SK-N-SH (cell line): ENCODE measurements at regions not wholly inside any gene's neighbourhood (a gene's known extent, or its start where the extent isn't known, plus 50 kb on each side); places are given as distances from the start of the nearest gene placed in this dataset.

ENCODE experiments used
- CTCF ChIA-PET: fragments of 300-600, 350-600 bp; formaldehyde crosslinking; extraction: SDS; loops from one replicate; lab custom pipeline; 2021; lab: Yijun Ruan, JAX
- POLR2A ChIA-PET: fragments of 350-600 bp; sonication (Branson Sonifier 250); formaldehyde crosslinking; extraction: SDS; loops from one replicate; lab custom pipeline; 2020; ENCODE audit warnings: antibody characterized with exemption, inconsistent platforms; lab: Yijun Ruan, JAX
- DNase-seq: peaks from one replicate; pipeline ENCODE4 v3.0.0; 2012
- H2AFZ ChIP-seq: fragments of 200-600 bp; sonication (generic); 2 replicates; pipeline ENCODE4 v1.8.1; 2016; ENCODE audit warnings: antibody characterized with exemption, mild to moderate bottlenecking, low read depth
- H3F3A ChIP-seq: fragments of 200-600 bp; sonication (generic); replicated peaks from 2 replicates; pipeline ENCODE3; 2016; ENCODE audit warnings: antibody characterized with exemption, mild to moderate bottlenecking; ENCODE audit not compliant: insufficient read depth
- H3K27ac ChIP-seq, 2 experiments: fragments of 200-500 bp in 1 of 2; fragments of 200-600 bp in 1 of 2; sonication (Bioruptor generic) in 1 of 2; sonication (generic), shearing (Covaris generic) in 1 of 2; 2 replicates each; pipeline versions ENCODE4 v1.5.1 to v1.6.1; 2014 to 2016; ENCODE audit warnings: low read depth in 2 of 2, inconsistent platforms in 1 of 2, low read length in 1 of 2, mild to moderate bottlenecking in 1 of 2, mixed read lengths in 1 of 2
- H3K27me3 ChIP-seq: fragments of 200-600 bp; sonication (generic), shearing (Covaris generic); 2 replicates; pipeline ENCODE4 v1.6.1; 2016; ENCODE audit warnings: mixed run types; ENCODE audit not compliant: insufficient read depth
- H3K36me3 ChIP-seq, 2 experiments: fragments of 200-500 bp in 1 of 2; fragments of 200-600 bp in 1 of 2; sonication (Bioruptor generic) in 1 of 2; sonication (generic) in 1 of 2; replicated peaks in 1 of 2; 2 replicates each; pipeline versions ENCODE3 to v1.5.1; 2014 to 2016; ENCODE audit warnings: low read length in 1 of 2, mild to moderate bottlenecking in 1 of 2; ENCODE audit not compliant: insufficient read depth in 2 of 2, control insufficient read depth in 1 of 2
- H3K4me1 ChIP-seq, 2 experiments: fragments of 200-500 bp in 1 of 2; fragments of 200-600 bp in 1 of 2; sonication (Bioruptor generic) in 1 of 2; sonication (generic), shearing (Covaris generic) in 1 of 2; 2 replicates each; pipeline versions ENCODE4 v1.5.1 to v1.6.1; 2014 to 2016; ENCODE audit warnings: low read depth in 1 of 2, low read length in 1 of 2, mixed run types in 1 of 2; ENCODE audit not compliant: insufficient read depth in 2 of 2, control insufficient read depth in 1 of 2
- H3K4me2 ChIP-seq: fragments of 200-600 bp; sonication (generic), shearing (Covaris generic); 2 replicates; pipeline ENCODE4 v1.6.1; 2017; ENCODE audit warnings: mixed run types
- H3K4me3 ChIP-seq, 2 experiments: fragments of 200-500 bp in 1 of 2; fragments of 200-600 bp in 1 of 2; sonication (Bioruptor generic) in 1 of 2; sonication (generic), shearing (Covaris generic) in 1 of 2; 2 replicates each; pipeline versions ENCODE4 v1.5.1 to v1.8.1; 2014 to 2016; ENCODE audit warnings: low read depth in 2 of 2, inconsistent platforms in 1 of 2, low read length in 1 of 2, mild to moderate bottlenecking in 1 of 2, mixed read lengths in 1 of 2, moderate library complexity in 1 of 2
- H3K79me2 ChIP-seq: fragments of 200-600 bp; sonication (generic); 2 replicates; pipeline ENCODE4 v1.8.1; 2017; ENCODE audit warnings: mild to moderate bottlenecking; ENCODE audit not compliant: insufficient read depth
- H3K9ac ChIP-seq: fragments of 200-600 bp; sonication (generic); 2 replicates; pipeline ENCODE4 v1.6.1; 2017; ENCODE audit warnings: mixed run types
- H3K9me2 ChIP-seq: fragments of 200-600 bp; sonication (generic); 2 replicates; pipeline ENCODE4 v1.6.1; 2017; ENCODE audit warnings: mixed run types
- H3K9me3 ChIP-seq: fragments of 200-600 bp; sonication (generic); 2 replicates; pipeline ENCODE4 v1.6.1; 2017; ENCODE audit warnings: mixed run types, mild to moderate bottlenecking, moderate library complexity
- H4K20me1 ChIP-seq: fragments of 200-600 bp; sonication (generic); 2 replicates; pipeline ENCODE4 v1.6.1; 2017; ENCODE audit warnings: mild to moderate bottlenecking, mixed run types; ENCODE audit not compliant: insufficient read depth
- EP300 ChIP-seq, 2 experiments: IDR thresholded peaks; 2 replicates each; pipeline versions ENCODE4 v1.4.0 to v1.6.1; 2012; ENCODE audit warnings: borderline replicate concordance in 1 of 2, low read depth in 1 of 2, low read length in 1 of 2
- EZH2phosphoT487 ChIP-seq: fragments of 200-600 bp; sonication (generic); IDR thresholded peaks from 2 replicates; pipeline ENCODE4 v1.6.1; 2017; ENCODE audit warnings: low read depth, mixed run types, mild to moderate bottlenecking, antibody characterized with exemption, moderate library complexity, borderline replicate concordance
- FOSL2 ChIP-seq: IDR thresholded peaks from 2 replicates; pipeline ENCODE4 v1.4.0; 2012; ENCODE audit warnings: low read depth, mild to moderate bottlenecking, moderate library complexity, borderline replicate concordance
- GATA2 ChIP-seq: sonication (generic); formaldehyde crosslinking; IDR thresholded peaks from 2 replicates; pipeline ENCODE4 v1.5.0; 2020; ENCODE audit warnings: mild to moderate bottlenecking, missing genetic modification reagents
- MXI1 ChIP-seq: IDR thresholded peaks from 2 replicates; pipeline ENCODE4 v1.6.1; 2012; ENCODE audit warnings: mild to moderate bottlenecking, low read depth, low read length, improper control_type of control experiment
- PBX3 ChIP-seq: IDR thresholded peaks from 2 replicates; pipeline ENCODE4; 2012
- RAD21 ChIP-seq: IDR thresholded peaks from 2 replicates; pipeline ENCODE4 v1.6.1; 2012; ENCODE audit warnings: mild to moderate bottlenecking, low read length
- RCOR1 ChIP-seq: fragments of 150-350 bp; IDR thresholded peaks from 2 replicates; pipeline ENCODE4 v1.6.1; 2017; ENCODE audit warnings: antibody characterized with exemption, low read length
- REST ChIP-seq: IDR thresholded peaks from 2 replicates; pipeline ENCODE4 v1.6.1; 2012; ENCODE audit warnings: mild to moderate bottlenecking, low read depth, low read length, moderate library complexity
- TAF1 ChIP-seq: IDR thresholded peaks from 2 replicates; pipeline ENCODE4 v1.6.1; 2012; ENCODE audit warnings: low read depth, mild to moderate bottlenecking, low read length, moderate library complexity, borderline replicate concordance
- TCF12 ChIP-seq: IDR thresholded peaks from 2 replicates; pipeline ENCODE4 v1.4.0; 2012
- USF1 ChIP-seq: IDR thresholded peaks from 2 replicates; pipeline ENCODE4 v1.4.0; 2012; ENCODE audit warnings: low read depth, borderline replicate concordance
- WGBS: methylation state at CpG from one replicate; pipeline ENCODE4 v1.1.6; 2017; ENCODE audit warnings: low lambda C conversion rate; 5-methylcytosine and 5-hydroxymethylcytosine counted together
- TF ChIP-seq, protein P1 (sequence below): fragments of 150-350 bp; IDR thresholded peaks from 2 replicates; pipeline ENCODE4 v1.6.1; 2017; ENCODE audit warnings: antibody characterized with exemption, low read length, low read depth, borderline replicate concordance

GRCh38 chr6:51266604-51267003, 447.9 kb downstream of the TFAP2B start (continued):
- TF ChIP-seq, protein P1, sequence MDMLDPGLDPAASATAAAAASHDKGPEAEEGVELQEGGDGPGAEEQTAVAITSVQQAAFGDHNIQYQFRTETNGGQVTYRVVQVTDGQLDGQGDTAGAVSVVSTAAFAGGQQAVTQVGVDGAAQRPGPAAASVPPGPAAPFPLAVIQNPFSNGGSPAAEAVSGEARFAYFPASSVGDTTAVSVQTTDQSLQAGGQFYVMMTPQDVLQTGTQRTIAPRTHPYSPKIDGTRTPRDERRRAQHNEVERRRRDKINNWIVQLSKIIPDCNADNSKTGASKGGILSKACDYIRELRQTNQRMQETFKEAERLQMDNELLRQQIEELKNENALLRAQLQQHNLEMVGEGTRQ, result no peak

DNA sequence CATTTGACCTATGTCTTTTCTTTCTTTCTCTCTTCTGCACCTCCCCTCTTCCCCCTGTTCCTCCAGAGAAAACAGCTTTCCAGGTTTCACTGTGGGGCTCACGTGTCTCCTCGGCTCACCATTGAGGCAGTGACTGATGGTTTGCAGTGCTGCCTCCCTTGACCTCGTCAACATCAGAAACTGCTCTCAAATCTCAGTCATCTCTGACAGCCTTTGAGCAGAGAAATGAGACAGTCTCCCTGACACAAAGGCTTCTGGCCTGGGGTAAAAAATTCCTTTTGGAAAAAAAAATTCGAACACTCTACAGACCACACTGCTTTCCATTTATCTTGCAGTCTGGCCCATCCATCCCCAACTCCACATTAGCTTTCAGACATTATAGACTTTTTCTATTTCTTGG, 450.0 kb downstream of the TFAP2B start:
- no peaks in the 10 kb centered on the region for H3K9me3 ChIP-seq
- H3K9ac ChIP-seq, result no peak overlapping the region
- peaks cover 0 to 14% of the 10 kb centered on the region in 2 experiments; a peak in 2 of 4 replicates for H3K4me1 ChIP-seq
- H2AFZ ChIP-seq, result no peak overlapping the region
- 16% methylated on average over 4 of the region's 4 CpGs for WGBS
- POLR2A ChIA-PET, result no interaction called here
- H3K9me2 ChIP-seq, result no peaks in the 10 kb centered on the region
- H3K4me2 ChIP-seq, result no peak overlapping the region
- no peaks in the 10 kb centered on the region for H3K36me3 ChIP-seq
- no peak overlapping the region for H3K27ac ChIP-seq
- no peak for DNase-seq
- no peaks in the 10 kb centered on the region for H3K79me2 ChIP-seq
- CTCF ChIA-PET, result interaction anchor here (0.5 kb wide), 1 partner anchor 278 kb away, joined by 3 read pairs; no protein-coding TSS in a partner anchor
- H3K27me3 ChIP-seq, result no peaks in the 10 kb centered on the region
- H3F3A ChIP-seq, result no peaks in the 10 kb centered on the region
- TF ChIP-seq GATA2 (CRISPR knock-in tag) (no peak), FOSL2 (no peak), MXI1 (no peak), RCOR1 (no peak), PBX3 (no peak), REST (no peak), TAF1 (no peak), TCF12 (no peak), USF1 (no peak), EZH2phosphoT487 (no peak), EP300 (IDR thresholded peaks at IDR 0.05; ENCODE audit: borderline replicate concordance in 1 of 2, low read depth in 1 of 2, low read length in 1 of 2) (no peak), RAD21 (no peak)
- TF ChIP-seq, all 33 proteins: peak for 0
- Histone ChIP-seq H3K4me3 (no peak overlapping the region), H4K20me1 (no peaks in the 10 kb centered on the region)
